Esophagus squamous epithelium (tissue), 5 donors: ENCODE measurements at regions not wholly inside any gene's neighbourhood (a gene's known extent, or its start where the extent isn't known, plus 50 kb on each side); places are given as distances from the start of the nearest gene placed in this dataset.

ENCODE experiments used
- DNase-seq: peaks from one replicate; lab custom pipeline; 2025; lab: John Stamatoyannopoulos, UW
- H3K27ac ChIP-seq, 4 donors: fragments of 200-600 bp; sonication (generic); one replicate each; pipeline ENCODE4 v1.5.1; 2016 to 2019; ENCODE audit warnings: mild to moderate bottlenecking in 1 of 4
- H3K27me3 ChIP-seq, 4 donors: fragments of 200-600 bp; sonication (generic); 1 replicate in 3 of 4; 2 replicates in 1 of 4; pipeline versions ENCODE4 v1.5.1 to v1.6.0; 2017 to 2021; ENCODE audit warnings: antibody characterized with exemption in 1 of 4
- H3K36me3 ChIP-seq, 3 donors: fragments of 200-600 bp; sonication (generic); one replicate each; pipeline ENCODE4 v1.5.1; 2016 to 2019
- H3K4me1 ChIP-seq, 3 donors: fragments of 200-600 bp; sonication (generic); one replicate each; pipeline ENCODE4 v1.5.1; 2017 to 2019
- H3K4me3 ChIP-seq, 4 donors: fragments of 200-600 bp; sonication (generic); 1 replicate in 3 of 4; 2 replicates in 1 of 4; pipeline ENCODE4 v1.5.1; 2016 to 2019; ENCODE audit warnings: mild to moderate bottlenecking in 2 of 4, moderate library complexity in 1 of 4
- H3K9me3 ChIP-seq, 3 donors: fragments of 200-600 bp; sonication (generic); one replicate each; pipeline ENCODE4 v1.5.1; 2016 to 2019
- POLR2A ChIP-seq, 4 donors: fragments of 450-650 bp; IDR thresholded peaks; one replicate each; pipeline ENCODE4 v1.6.1; 2017; ENCODE audit warnings: antibody characterized with exemption in 4 of 4, mild to moderate bottlenecking in 4 of 4, moderate library complexity in 3 of 4
- WGBS, 2 donors: methylation state at CpG; one replicate each; pipeline ENCODE4 v1.1.5; 2018; 5-methylcytosine and 5-hydroxymethylcytosine counted together
- intact Hi-C: fragments of 100-400 bp; cut with DNase I; formaldehyde crosslinking; loops from one replicate; pipeline ENCODE4 v1.15.0; 2022
- TF ChIP-seq, protein P1 (sequence below), 6 experiments: fragments of 450-650 bp in 4 of 6; fragments of 200-600 bp in 2 of 6; sonication (generic) in 2 of 6; IDR thresholded peaks; one replicate each; pipeline ENCODE4 v1.5.1; 2016 to 2019; ENCODE audit warnings: antibody characterized with exemption in 6 of 6, mild to moderate bottlenecking in 4 of 6, moderate library complexity in 4 of 6
- donor health status: DM: yes; HTN: yes; CAD: no.

DNA sequence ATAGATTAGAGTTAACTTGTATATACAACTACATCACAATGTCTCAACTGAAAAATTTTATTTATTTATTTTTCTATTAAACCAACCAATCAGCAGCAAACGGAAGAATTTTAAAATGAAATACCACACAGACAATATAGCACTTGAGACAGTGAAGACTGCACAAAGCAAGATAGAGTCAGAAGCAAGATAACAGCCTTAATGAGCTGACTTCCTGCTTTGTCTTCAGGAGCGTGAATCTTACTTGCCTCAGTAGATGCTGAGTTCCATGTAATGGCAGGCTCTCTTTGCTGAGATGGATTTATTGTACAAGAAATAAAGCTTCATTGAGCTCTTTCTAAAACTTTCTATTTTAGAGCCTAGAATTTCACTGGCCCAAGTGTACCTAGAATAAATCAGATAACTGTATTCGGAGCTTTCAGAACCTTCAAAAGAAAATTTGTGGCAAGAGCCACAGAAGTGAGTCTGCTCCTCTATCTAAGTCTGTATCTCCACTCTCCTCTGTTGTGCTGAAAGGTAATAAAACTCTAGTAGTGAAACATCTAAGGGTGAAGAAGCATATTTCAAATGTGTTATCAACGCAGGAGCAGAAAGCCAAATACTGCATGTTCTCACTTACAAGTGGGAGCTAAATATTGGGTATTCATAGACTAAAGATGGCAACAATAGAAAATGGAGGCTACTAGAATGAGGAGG lies 83.3 kb upstream of the ANKRD55 start:
- intact Hi-C loops = no loop called here
- Histone ChIP-seq H3K27ac (no peak overlapping the region), H3K4me3 (no peak overlapping the region), H3K9me3 (no peaks in the 10 kb centered on the region), H3K27me3 (no peaks in the 10 kb centered on the region), H3K36me3 (no peaks in the 10 kb centered on the region), H3K4me1 (peaks cover 0 to 18% (median 16%) of the 10 kb centered on the region in 3 donors)
- no peak for DNase-seq
- WGBS, 2 donors = 91 to 93% methylated on average over 4 of the region's 4 CpGs
- TF ChIP-seq, protein P1, sequence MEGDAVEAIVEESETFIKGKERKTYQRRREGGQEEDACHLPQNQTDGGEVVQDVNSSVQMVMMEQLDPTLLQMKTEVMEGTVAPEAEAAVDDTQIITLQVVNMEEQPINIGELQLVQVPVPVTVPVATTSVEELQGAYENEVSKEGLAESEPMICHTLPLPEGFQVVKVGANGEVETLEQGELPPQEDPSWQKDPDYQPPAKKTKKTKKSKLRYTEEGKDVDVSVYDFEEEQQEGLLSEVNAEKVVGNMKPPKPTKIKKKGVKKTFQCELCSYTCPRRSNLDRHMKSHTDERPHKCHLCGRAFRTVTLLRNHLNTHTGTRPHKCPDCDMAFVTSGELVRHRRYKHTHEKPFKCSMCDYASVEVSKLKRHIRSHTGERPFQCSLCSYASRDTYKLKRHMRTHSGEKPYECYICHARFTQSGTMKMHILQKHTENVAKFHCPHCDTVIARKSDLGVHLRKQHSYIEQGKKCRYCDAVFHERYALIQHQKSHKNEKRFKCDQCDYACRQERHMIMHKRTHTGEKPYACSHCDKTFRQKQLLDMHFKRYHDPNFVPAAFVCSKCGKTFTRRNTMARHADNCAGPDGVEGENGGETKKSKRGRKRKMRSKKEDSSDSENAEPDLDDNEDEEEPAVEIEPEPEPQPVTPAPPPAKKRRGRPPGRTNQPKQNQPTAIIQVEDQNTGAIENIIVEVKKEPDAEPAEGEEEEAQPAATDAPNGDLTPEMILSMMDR (IDR thresholded peaks at IDR 0.05) = no peak
- no peak for TF ChIP-seq POLR2A (IDR thresholded peaks at IDR 0.05)

DNA sequence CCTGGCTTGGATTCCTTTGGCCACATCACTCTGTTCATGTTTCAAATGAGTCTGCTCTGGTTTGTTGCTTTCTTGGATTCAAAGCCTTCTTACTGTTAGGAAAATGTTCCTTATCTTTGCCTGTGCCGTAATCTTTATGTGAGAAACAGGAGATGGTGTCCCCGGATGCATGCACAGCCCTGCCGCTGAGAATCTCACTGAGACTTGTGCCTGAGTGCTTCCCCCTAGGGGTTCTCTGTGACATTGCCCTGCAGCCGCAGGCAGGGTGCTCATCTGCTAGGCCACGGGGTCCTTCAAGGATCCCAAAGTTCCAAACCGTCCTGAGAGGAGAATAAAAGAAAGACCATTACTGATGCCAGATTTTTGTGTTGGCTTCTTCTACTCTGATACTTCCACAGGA lies 81.4 kb upstream of the ANKRD55 start:
- 95% methylated on average over 4 to 6 of the region's 6 CpGs for WGBS, 2 donors
- H3K27ac ChIP-seq = no peak overlapping the region
- no peaks in the 10 kb centered on the region for H3K36me3 ChIP-seq
- H3K9me3 ChIP-seq = no peaks in the 10 kb centered on the region
- no peak for DNase-seq
- H3K4me1 ChIP-seq = peaks cover 0 to 22% (median 9%) of the 10 kb centered on the region in 3 donors
- no peaks in the 10 kb centered on the region for H3K27me3 ChIP-seq
- intact Hi-C loops = no loop called here
- TF ChIP-seq POLR2A (IDR thresholded peaks at IDR 0.05) = no peak
- TF ChIP-seq, protein P1 (IDR thresholded peaks at IDR 0.05) = peak in 1 of 6 experiments; percentile 38
- H3K4me3 ChIP-seq = no peak overlapping the region

DNA sequence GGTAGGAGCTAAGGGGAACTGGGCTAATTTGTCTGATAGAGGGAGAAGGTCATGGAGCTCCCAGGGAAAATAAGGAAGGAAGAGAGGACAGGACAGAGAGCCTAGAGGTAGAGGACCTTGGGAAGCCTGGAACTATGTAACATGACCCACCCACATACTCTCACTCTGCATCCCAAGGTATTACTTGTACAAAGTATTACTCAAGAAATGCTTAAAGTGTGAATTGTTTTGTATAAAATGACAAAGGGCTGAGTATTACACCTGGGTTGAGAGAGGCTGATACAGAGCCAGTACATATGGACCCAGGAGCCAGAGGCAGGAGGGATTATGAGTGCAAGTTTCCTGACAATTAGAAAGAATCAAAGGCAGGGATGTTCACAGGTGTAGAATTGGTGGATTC lies 80.5 kb upstream of the ANKRD55 start:
- H3K36me3 ChIP-seq = no peaks in the 10 kb centered on the region
- DNase-seq = no peak
- no peaks in the 10 kb centered on the region for H3K27me3 ChIP-seq
- no peak overlapping the region for H3K27ac ChIP-seq
- no peaks in the 10 kb centered on the region for H3K9me3 ChIP-seq
- no peak overlapping the region for H3K4me3 ChIP-seq
- TF ChIP-seq POLR2A (IDR thresholded peaks at IDR 0.05) = no peak
- TF ChIP-seq, protein P1 (IDR thresholded peaks at IDR 0.05) = no peak
- peaks cover 0 to 12% (median 0%) of the 10 kb centered on the region in 3 donors for H3K4me1 ChIP-seq
- intact Hi-C loops = no loop called here

DNA sequence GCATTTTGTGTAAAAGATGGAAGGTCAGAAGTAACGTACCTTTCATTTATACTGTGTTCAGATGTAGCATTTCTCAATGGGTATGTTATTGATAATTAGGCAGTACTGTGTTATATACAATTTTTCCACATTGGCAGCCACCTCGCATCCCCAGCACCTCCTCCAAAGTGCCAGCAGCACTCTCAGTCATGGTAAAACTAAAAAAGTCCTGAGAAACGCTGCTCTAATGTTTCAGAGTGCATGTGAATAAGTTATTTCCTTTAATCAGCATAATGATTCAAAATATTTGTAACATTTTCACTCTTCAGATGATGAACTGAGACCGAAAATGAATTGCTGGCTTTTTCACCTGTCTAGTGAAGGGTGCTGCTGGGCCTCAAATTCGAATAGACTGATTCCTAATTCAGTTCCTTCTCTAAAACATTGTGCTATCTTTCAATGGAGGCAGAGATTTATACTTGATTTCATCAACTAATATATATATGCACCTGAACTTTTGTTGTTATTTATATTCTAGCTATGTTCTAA lies 79.9 kb upstream of the ANKRD55 start:
- no peaks in the 10 kb centered on the region for H3K27me3 ChIP-seq
- H3K27ac ChIP-seq = no peak overlapping the region
- intact Hi-C loops = no loop called here
- TF ChIP-seq, protein P1 (IDR thresholded peaks at IDR 0.05) = no peak
- TF ChIP-seq POLR2A (IDR thresholded peaks at IDR 0.05) = no peak
- no peak for DNase-seq
- H3K4me1 ChIP-seq = peaks cover 0 to 12% (median 0%) of the 10 kb centered on the region in 3 donors
- H3K9me3 ChIP-seq = no peaks in the 10 kb centered on the region
- no peak overlapping the region for H3K4me3 ChIP-seq
- H3K36me3 ChIP-seq = no peaks in the 10 kb centered on the region
- WGBS, 2 donors = 79 to 81% methylated on average over 5 of the region's 5 CpGs

DNA sequence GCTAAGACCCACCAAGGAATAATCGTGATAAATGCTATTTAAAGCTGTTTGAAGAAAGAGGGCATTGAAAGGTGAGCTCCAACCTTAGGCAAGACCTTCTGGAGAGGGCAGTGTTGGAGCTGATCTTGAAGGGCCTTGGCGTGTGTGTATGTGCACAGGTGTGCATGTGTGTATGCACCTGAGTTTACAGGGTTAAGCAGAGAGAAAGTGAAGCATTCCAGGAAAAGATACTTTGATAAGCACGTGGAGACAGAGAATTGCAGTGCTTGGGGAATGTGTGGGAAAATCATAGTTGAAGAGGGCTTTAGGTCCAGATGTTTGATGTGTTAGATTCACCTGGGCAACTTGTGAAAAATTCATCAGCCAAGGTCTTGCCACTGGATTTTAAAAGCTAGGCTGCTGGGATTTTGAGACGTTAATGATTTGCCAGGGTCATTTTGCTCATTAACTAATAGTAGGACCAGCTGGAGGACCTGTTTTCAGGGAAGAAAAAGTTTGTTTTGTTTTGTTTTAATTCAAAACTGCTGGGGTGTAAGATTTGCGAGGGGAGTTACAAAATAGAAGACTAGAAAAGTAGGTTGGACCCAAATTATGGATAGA lies 78.3 kb upstream of the ANKRD55 start:
- Histone ChIP-seq H3K4me1 (peaks cover 0 to 12% (median 0%) of the 10 kb centered on the region in 3 donors), H3K27me3 (no peaks in the 10 kb centered on the region), H3K27ac (no peak overlapping the region), H3K9me3 (peaks cover 0 to 6% (median 3%) of the 10 kb centered on the region in 3 donors), H3K36me3 (no peaks in the 10 kb centered on the region), H3K4me3 (no peak overlapping the region)
- intact Hi-C loops = no loop called here
- DNase-seq = no peak
- no peak for TF ChIP-seq POLR2A (IDR thresholded peaks at IDR 0.05)
- TF ChIP-seq, protein P1 (IDR thresholded peaks at IDR 0.05) = no peak
- WGBS, 2 donors = 54 to 61% methylated on average over 5 of the region's 5 CpGs
